ENCODE measurements at regions not wholly inside any gene's neighbourhood (a gene's known extent, or its start where the extent isn't known, plus 50 kb on each side); places are given as distances from the start of the nearest gene placed in this dataset.

DNA sequence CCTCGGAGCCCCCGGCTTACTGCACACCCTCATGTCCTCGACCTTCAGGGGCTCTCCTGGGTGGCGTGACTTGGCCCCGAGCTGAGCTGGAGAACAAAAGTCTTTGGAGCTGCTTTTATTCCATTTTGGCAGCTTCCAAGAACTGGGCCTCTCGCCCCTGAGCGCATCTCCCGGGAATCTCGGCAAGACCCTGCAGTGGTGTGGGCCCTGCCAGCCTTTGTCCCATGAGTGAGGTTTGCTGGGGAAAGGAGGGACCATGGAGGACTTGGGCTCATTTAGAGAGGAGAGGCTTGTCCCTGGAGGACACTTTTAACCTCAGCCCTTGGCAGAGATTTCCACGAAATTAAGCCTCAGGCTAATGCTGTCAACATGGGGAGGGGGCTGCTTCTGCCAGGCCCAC lies 62.3 kb upstream of the SLCO4A1 start:
- Mint-ChIP-seq H3K27ac (no peak overlapping the region), H3K4me1 (no peaks in the 10 kb centered on the region), H3K27me3 (peaks cover 87% of the 10 kb centered on the region), H3K9me3 (no peaks in the 10 kb centered on the region), H3K4me3 (no peak overlapping the region)
- ATAC-seq (no peak), DNase-seq (no peak)

DNA sequence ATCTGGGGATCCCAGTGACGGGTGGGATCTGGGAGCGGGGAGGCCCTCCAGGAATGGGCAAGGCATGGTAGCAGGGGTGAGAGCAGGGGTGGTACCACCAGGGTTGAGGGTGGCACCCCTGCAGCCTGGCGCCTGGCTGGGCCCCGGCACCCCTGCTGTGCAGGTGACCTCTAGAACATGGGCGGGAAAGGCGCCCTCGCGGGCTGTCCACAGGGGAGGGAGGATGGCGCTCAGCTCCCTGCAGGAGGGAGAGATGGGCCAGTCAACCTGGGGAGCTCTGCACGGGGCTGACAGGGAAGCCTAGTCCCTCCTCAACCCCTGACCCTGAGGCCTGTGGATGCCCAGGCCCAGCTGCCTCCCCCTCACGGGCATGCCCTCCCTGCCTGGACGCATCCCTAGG lies 61.6 kb upstream of the SLCO4A1 start:
- DNase-seq (no peak), ATAC-seq (peak; percentile 34)
- H3K4me1 Mint-ChIP-seq, result no peaks in the 10 kb centered on the region
- H3K27ac Mint-ChIP-seq, result no peak overlapping the region
- H3K4me3 Mint-ChIP-seq, result no peak overlapping the region
- H3K9me3 Mint-ChIP-seq, result no peaks in the 10 kb centered on the region
- peaks cover 86% of the 10 kb centered on the region for H3K27me3 Mint-ChIP-seq

DNA sequence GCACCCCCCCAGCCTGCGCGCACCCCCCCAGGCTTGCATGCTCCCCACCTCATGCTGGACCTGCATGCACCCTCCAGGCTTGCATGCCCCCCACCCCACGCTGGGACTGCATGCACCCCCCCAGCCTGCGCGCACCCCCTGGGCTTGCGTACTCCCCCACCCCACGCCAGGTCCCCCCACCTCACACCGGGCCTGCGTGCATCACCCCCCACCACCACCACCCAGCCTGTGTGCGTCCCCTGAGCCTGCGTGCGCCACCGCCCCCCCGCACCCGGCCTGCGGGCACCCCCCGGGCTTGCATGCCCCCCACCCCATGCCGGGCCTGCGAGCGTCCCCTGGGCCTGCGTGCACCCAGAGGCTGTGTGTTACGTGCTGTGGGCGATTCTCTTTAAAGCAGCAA lies 61.0 kb upstream of the SLCO4A1 start:
- no peak overlapping the region for H3K4me3 Mint-ChIP-seq
- ATAC-seq (peak; percentile 67), DNase-seq (no peak)
- H3K27ac Mint-ChIP-seq, result no peak overlapping the region
- peaks cover 87% of the 10 kb centered on the region for H3K27me3 Mint-ChIP-seq
- H3K4me1 Mint-ChIP-seq, result no peaks in the 10 kb centered on the region
- H3K9me3 Mint-ChIP-seq, result no peaks in the 10 kb centered on the region

DNA sequence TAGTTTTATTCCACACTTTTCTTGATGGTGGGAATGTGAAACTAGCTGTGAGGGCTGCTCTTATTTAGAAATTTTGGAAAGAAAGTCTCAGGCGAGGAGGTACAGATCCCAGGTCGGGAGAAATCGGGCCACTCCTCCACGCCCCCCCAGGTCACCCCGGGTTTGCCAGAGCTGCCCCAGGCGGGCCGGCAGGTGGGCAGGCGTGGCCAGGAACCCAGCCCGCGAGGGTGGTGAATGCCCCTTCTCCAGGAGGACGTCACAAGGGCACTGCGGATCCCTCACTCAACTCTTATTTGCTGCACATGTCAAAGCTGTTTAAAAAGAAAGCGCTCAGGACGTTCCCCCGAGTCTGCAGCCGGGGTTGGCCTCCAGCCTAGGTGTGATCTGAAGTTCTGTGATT lies 60.5 kb upstream of the SLCO4A1 start:
- no peaks in the 10 kb centered on the region for H3K4me1 Mint-ChIP-seq
- no peak overlapping the region for H3K27ac Mint-ChIP-seq
- H3K4me3 Mint-ChIP-seq, result no peak overlapping the region
- ATAC-seq (no peak), DNase-seq (no peak)
- no peaks in the 10 kb centered on the region for H3K9me3 Mint-ChIP-seq
- H3K27me3 Mint-ChIP-seq, result peaks cover 85% of the 10 kb centered on the region

DNA sequence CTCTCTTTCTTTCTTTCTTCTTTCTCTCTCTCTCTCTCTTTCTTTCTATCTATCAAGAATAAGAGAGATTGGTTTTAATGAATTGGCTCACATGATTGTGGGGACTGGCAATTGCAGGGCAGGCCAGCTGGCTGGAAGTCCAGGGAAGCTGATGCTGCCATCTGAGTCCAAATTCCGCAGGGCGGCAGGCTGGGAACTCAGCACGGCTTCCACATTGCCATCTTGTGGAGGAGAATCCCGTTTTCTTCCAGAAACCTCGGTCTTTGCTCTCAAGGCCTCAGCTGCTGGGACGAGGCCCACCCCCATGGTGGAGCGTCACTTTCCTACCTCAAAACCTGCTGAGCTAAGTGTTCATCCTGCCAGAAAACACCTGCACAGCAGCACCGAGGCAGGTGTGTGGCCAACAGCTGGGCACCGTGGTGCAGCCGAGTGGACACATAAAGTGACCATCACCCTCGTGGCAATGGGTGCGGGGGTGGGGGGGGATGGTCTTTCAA lies 58.8 kb upstream of the SLCO4A1 start:
- no peak for ATAC-seq
- peaks cover 79% of the 10 kb centered on the region for H3K27me3 Mint-ChIP-seq
- H3K4me1 Mint-ChIP-seq, result no peaks in the 10 kb centered on the region
- no peaks in the 10 kb centered on the region for H3K9me3 Mint-ChIP-seq
- H3K27ac Mint-ChIP-seq, result no peak overlapping the region
- no peak for DNase-seq
- H3K4me3 Mint-ChIP-seq, result no peak overlapping the region

DNA sequence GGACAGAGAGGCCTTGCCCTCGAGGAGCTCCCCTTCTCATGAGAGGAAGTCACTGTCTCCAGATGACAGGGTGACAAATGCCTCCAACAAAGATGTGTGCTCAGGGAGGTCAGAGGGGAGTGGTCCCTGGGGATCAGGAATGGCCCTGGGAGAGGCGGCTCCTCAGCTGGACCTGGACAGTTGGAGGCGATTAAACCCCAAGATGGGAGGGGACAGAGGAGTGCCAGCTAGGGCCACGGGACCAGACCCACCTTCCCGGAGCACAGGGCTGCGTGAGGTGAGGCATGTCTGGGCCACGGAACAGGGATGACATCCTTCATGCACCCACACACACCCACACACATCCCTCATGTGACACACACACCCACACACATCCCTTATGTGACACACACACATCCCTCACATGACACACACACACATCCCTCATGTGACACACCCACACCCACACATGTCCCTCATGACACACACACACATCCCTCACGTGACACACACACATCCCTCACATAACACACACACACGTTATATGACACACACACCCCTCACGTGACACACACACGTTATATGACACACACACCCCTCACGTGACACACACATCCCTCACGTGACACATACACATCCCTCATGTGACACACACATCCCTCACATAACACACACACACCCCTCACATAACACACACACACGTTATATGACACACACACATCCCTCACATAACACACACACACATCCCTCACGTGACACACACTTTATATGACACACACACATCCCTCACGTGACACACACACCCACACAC lies 57.4 kb upstream of the SLCO4A1 start:
- Mint-ChIP-seq H3K9me3 (no peaks in the 10 kb centered on the region), H3K27ac (no peak overlapping the region), H3K4me3 (no peak overlapping the region), H3K4me1 (no peaks in the 10 kb centered on the region), H3K27me3 (peaks cover 65% of the 10 kb centered on the region)
- ATAC-seq (no peak), DNase-seq (no peak)

DNA sequence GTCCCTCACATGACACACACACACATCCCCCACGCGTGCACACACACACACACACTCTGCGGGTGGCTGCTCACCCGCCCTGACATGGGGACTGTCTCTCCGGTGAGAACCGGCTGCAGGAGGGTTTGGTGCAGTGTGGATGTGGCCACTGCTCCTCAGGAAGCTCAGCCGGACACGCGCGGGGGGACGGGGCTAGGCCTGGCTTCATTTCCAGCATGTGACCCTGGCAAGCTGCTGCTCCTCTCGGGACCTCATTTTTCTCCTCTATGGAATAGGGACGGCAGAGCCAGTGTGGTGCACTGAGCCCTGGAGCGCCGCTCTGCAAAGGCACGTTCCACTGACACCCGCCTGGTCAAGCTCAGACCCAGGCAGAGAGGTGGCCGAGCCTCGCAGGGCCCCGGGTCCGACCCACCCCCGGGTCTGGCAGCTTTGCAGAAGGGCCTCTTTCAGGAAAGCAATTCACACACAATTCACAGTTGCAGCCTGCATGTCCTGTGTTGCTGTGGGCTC lies 56.8 kb upstream of the SLCO4A1 start:
- no peak overlapping the region for H3K27ac Mint-ChIP-seq
- no peaks in the 10 kb centered on the region for H3K9me3 Mint-ChIP-seq
- no peak overlapping the region for H3K4me3 Mint-ChIP-seq
- DNase-seq, result no peak
- H3K4me1 Mint-ChIP-seq, result no peaks in the 10 kb centered on the region
- H3K27me3 Mint-ChIP-seq, result peaks cover 59% of the 10 kb centered on the region
- no peak for ATAC-seq

DNA sequence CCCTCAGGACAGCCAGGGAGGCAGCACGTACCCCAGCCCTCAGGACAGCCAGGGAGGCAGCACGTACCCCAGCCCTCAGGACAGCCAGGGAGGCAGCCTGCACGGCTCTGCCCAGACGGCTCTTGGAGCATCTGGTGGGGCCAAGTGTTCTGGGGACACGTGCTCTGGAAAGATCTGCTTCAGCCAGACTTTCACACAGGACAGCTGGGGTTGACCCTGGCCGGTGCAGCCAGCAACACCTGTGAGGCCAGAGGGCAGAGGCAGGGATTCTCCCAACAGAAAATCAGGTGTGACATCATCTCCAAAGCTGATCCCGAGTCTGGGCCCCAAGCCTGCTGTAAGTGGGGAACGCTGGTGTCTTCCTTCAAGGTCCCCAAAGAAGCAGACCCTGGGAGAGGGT lies 55.5 kb upstream of the SLCO4A1 start:
- Mint-ChIP-seq H3K9me3 (no peaks in the 10 kb centered on the region), H3K4me1 (no peaks in the 10 kb centered on the region), H3K27ac (no peak overlapping the region), H3K27me3 (peaks cover 64% of the 10 kb centered on the region), H3K4me3 (no peak overlapping the region)
- no peak for ATAC-seq
- no peak for DNase-seq

DNA sequence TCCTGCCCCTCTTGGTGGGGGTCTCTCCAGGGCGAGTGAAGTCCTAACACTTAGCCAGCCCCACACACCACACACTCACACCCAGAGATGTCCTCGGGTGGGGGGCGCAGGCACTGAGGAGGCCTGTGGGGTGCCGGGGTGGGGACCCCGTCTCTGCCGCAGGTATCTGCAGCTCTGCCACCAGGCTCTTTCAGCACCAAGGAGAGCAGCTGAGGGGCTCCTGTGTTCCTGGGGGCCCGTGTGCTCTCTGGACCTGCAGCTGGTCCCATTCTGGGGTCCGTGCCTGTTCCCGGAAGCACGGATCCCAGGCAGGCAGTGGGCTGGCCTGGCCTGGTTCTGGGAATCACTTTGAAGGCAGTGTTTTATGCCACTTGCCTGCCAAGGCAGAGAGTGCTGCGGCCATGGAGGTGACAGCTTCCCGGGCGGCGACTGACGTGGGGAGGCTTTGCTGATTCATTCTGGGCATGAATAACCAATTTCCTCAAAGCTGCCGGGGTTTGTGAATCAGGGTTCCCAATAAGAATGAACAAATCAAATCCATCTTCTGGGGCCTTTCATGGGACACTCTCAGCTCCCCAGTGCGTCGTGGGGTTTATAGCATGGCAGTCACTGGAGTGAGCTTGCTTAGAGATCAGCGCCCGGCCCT lies 54.4 kb upstream of the SLCO4A1 start:
- DNase-seq, result no peak
- Mint-ChIP-seq H3K27ac (no peak overlapping the region), H3K9me3 (no peaks in the 10 kb centered on the region), H3K4me3 (no peak overlapping the region), H3K4me1 (no peaks in the 10 kb centered on the region), H3K27me3 (peaks cover 53% of the 10 kb centered on the region)
- ATAC-seq, result peak; percentile 47

DNA sequence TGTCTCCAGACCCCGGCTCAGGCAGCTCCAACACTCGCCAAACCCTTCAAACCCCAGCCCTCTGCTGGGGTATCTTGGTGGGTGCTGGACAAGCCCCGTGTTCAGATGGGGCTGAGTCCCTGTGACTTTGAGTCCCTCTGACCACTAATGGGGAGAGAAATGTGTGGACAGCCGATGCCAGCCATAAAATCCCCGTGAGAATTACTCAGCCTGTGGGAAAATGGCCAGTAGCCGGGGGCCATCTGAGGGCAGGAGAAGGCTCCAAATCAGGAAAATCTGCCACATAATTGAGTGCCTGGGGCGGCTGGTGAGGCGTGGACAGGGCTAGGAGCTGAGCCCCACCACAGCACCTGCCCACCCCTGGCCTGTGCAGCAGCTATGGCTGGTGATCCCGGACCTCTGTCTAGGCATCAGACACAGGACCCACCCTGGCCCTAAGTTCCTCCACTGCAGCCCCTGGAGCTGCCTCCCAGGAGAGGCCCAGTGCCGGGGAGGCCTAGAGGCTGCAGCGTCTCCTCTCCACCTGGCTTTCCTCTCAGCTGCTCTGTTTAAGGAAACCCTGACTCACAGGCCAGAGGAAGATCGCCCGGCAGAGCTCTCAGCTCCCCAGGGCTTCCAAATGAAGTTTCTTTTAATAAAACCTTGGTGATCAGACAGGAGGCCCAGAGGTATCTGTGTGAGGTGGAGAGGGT lies 53.7 kb upstream of the SLCO4A1 start:
- Mint-ChIP-seq H3K4me1 (no peaks in the 10 kb centered on the region), H3K9me3 (no peaks in the 10 kb centered on the region), H3K4me3 (no peak overlapping the region), H3K27ac (no peak overlapping the region), H3K27me3 (peaks cover 46% of the 10 kb centered on the region)
- DNase-seq (no peak), ATAC-seq (no peak)

DNA sequence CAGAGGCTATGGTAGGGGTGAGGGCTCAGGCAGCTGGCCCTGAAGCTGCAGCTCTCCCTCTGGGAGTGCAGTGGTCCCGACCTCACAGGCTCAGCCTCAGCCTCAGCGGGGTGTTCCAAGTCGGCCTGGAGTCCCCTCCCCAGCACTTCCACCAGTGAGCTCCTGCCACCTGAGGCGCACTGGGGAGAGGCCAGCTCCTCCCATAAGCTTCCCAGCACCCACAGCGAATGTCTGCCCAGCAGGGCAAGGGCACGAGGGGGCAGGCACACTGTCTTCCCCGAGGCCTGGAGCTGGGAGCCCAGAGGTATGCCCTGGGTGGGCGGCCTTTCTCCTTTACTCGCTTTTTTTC lies 53.2 kb upstream of the SLCO4A1 start:
- Mint-ChIP-seq H3K9me3 (no peaks in the 10 kb centered on the region), H3K4me3 (no peak overlapping the region), H3K4me1 (no peaks in the 10 kb centered on the region), H3K27ac (no peak overlapping the region), H3K27me3 (peaks cover 41% of the 10 kb centered on the region)
- DNase-seq (no peak), ATAC-seq (no peak)

DNA sequence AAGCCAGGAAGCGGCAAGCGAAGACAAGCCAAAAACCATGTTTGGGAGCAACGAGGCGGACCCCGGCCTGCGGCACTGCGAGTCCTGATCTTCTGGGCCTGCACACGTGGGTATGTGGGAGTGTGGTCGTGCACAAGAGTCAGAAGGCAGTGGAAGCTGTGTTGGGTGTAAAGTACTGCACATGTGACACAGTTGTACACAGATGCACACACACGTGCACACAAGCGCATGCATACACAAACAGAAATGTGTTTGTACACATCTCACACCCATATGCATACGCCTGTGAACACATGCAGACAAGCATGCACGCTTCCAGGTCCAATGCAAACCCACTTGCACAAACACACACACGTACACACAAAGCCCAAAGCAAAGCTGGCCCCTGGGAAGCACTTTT lies 52.6 kb upstream of the SLCO4A1 start:
- H3K4me1 Mint-ChIP-seq, result no peaks in the 10 kb centered on the region
- H3K9me3 Mint-ChIP-seq, result no peaks in the 10 kb centered on the region
- no peak overlapping the region for H3K27ac Mint-ChIP-seq
- no peak overlapping the region for H3K4me3 Mint-ChIP-seq
- ATAC-seq (no peak), DNase-seq (no peak)
- H3K27me3 Mint-ChIP-seq, result peaks cover 39% of the 10 kb centered on the region

DNA sequence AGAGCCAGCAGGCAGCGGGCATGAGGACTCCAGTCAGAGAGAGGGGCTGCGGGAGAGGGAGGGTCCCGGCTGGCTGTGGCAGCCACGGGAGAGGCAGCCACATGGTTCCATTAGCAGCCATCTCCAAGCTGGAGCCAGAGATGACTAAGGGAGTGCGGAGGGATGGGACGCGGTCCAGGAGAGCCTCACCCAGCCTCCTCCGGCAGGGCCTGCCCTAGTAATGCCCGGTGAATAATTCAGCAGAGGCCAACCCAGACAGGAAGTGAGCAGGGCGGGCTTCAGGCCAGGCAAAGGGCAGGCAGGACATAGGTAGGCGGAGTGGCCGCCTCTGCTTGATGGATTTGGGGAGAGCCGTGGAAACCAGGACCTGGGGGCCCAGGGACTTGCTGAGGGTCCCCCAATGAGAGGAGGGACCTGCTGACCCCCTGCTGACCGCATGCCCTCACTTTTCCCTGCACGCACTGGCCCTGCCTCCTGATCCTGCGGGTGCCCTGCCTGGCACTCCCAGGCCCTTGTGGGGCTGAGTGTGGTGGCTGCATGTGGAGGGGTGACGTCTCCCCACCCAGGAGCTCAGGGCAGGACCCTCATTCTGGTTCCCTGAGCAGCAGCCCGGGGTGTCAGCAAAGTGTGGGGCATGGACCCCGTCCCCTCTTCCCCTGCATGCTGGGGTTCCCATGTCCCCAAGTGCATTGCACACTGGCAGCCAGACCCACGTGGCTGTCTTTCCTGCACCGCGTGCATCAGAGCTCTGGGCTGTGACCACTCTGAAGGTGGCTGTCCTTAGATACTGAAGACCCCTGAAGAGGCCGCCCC lies 51.8 kb upstream of the SLCO4A1 start:
- Mint-ChIP-seq H3K4me3 (no peak overlapping the region), H3K4me1 (no peaks in the 10 kb centered on the region), H3K27ac (no peak overlapping the region), H3K27me3 (peaks cover 44% of the 10 kb centered on the region), H3K9me3 (no peaks in the 10 kb centered on the region)
- ATAC-seq (no peak), DNase-seq (no peak)

DNA sequence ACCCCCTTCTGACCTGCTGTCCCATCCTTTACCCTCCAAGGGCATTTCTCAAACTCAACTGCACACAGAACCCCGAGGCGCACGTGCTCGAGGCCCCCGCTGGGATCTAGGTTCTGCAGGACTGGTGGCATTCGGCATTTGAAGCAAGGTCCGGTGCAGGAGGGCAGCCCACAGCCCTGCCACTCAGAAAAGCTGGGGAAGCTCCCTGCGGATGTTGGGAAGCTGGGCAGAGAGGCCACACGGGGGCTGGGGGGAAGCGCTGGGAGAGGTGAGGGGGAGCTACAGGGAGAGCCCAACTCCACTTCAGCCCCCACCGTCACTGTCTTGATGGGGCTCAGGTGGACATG lies 51.2 kb upstream of the SLCO4A1 start:
- H3K4me1 Mint-ChIP-seq, result no peaks in the 10 kb centered on the region
- H3K9me3 Mint-ChIP-seq, result no peaks in the 10 kb centered on the region
- peaks cover 44% of the 10 kb centered on the region for H3K27me3 Mint-ChIP-seq
- no peak overlapping the region for H3K27ac Mint-ChIP-seq
- no peak for DNase-seq
- no peak overlapping the region for H3K4me3 Mint-ChIP-seq
- ATAC-seq, result no peak

DNA sequence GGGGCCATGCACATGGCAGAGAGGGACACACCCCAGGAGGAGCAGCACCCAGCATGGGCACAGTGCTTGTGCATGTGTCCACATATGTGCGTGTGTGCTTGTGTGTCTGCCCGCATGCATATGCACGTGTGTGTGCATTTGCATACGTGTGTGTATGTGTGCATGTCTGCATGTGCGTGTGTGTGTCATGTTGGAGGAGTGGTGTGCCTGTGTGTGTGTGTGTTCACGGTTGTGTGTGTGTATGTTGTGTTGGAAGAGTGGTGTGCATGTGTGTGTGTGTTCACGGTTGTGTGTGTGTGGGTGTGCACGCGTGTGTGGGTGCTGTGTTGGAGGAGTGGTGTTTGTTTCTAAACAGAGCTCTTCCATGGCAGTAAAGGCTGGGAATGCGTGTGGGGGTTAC lies 50.7 kb upstream of the SLCO4A1 start:
- Mint-ChIP-seq H3K9me3 (no peaks in the 10 kb centered on the region), H3K4me3 (no peak overlapping the region), H3K4me1 (no peaks in the 10 kb centered on the region), H3K27me3 (peaks cover 47% of the 10 kb centered on the region), H3K27ac (no peak overlapping the region)
- DNase-seq, result no peak
- ATAC-seq, result no peak

Data from stimulated activated naive CD8-positive, alpha-beta T cell treated with anti-CD3 and anti-CD28 coated beads, Interleukin-15, amount 100 ng/mL, for 72 hours (primary cell).